ENCODE measurements at regions not wholly inside any gene's neighbourhood (a gene's known extent, or its start where the extent isn't known, plus 50 kb on each side); places are given as distances from the start of the nearest gene placed in this dataset.

GRCh38 chr10:71025535-71025934, 137.2 kb upstream of the PCBD1 start:
- H4K20me1 ChIP-seq (ENCODE audit: insufficient read depth), result no peaks in the 10 kb centered on the region
- no peak overlapping the region for H3K4me2 ChIP-seq
- no peak for TF ChIP-seq CTCF (conservative IDR thresholded peaks at IDR 0.05; ENCODE audit: low read depth, low read length)
- no peaks in the 10 kb centered on the region for H3K79me2 ChIP-seq (ENCODE audit: insufficient read depth, low read depth)
- H3K4me3 ChIP-seq (IDR thresholded peaks at IDR 0.05; ENCODE audit: insufficient read depth, low read depth, low read length), result no peak overlapping the region
- H3K27me3 ChIP-seq (ENCODE audit: insufficient read depth, low read depth), result no peaks in the 10 kb centered on the region
- no peak overlapping the region for H3K9ac ChIP-seq
- no peaks in the 10 kb centered on the region for H3K36me3 ChIP-seq (ENCODE audit: insufficient read depth)
- H3K27ac ChIP-seq, result no peak overlapping the region
- no peaks in the 10 kb centered on the region for H3K4me1 ChIP-seq (ENCODE audit: low read depth, poor library complexity, severe bottlenecking)
- H2AFZ ChIP-seq (ENCODE audit: low read depth), result no peak overlapping the region

- Histone ChIP-seq H3K27ac (no peak overlapping the region), H3K4me2 (no peak overlapping the region), H3K27me3 (ENCODE audit: insufficient read depth, low read depth) (no peaks in the 10 kb centered on the region), H3K4me3 (IDR thresholded peaks at IDR 0.05; ENCODE audit: insufficient read depth, low read depth, low read length) (no peak overlapping the region), H2AFZ (ENCODE audit: low read depth) (no peak overlapping the region), H3K4me1 (ENCODE audit: low read depth, poor library complexity, severe bottlenecking) (no peaks in the 10 kb centered on the region), H3K36me3 (ENCODE audit: insufficient read depth) (no peaks in the 10 kb centered on the region), H3K9ac (no peak overlapping the region), H3K79me2 (ENCODE audit: insufficient read depth, low read depth) (no peaks in the 10 kb centered on the region), H4K20me1 (ENCODE audit: insufficient read depth) (no peaks in the 10 kb centered on the region)
- TF ChIP-seq CTCF (conservative IDR thresholded peaks at IDR 0.05; ENCODE audit: low read depth, low read length), result no peak
These were observed 139.7 kb upstream of the PCBD1 start for GRCh38 chr10:71028066-71028465.

- Histone ChIP-seq H2AFZ (ENCODE audit: low read depth) (no peak overlapping the region), H3K4me3 (IDR thresholded peaks at IDR 0.05; ENCODE audit: insufficient read depth, low read depth, low read length) (no peak overlapping the region), H3K9ac (no peak overlapping the region), H3K4me1 (ENCODE audit: low read depth, poor library complexity, severe bottlenecking) (no peaks in the 10 kb centered on the region), H3K79me2 (ENCODE audit: insufficient read depth, low read depth) (no peaks in the 10 kb centered on the region), H4K20me1 (ENCODE audit: insufficient read depth) (no peaks in the 10 kb centered on the region), H3K27ac (no peak overlapping the region), H3K27me3 (ENCODE audit: insufficient read depth, low read depth) (no peaks in the 10 kb centered on the region), H3K36me3 (ENCODE audit: insufficient read depth) (no peaks in the 10 kb centered on the region), H3K4me2 (no peak overlapping the region)
- no peak for TF ChIP-seq CTCF (conservative IDR thresholded peaks at IDR 0.05; ENCODE audit: low read depth, low read length)
These were observed 141.1 kb upstream of the PCBD1 start for GRCh38 chr10:71029411-71029892.

GRCh38 chr10:71029907-71030306, 141.5 kb upstream of the PCBD1 start:
- Histone ChIP-seq H3K27ac (no peak overlapping the region), H3K27me3 (ENCODE audit: insufficient read depth, low read depth) (no peaks in the 10 kb centered on the region)

More at GRCh38 chr10:71029907-71030306, 141.5 kb upstream of the PCBD1 start:
- TF ChIP-seq CTCF (conservative IDR thresholded peaks at IDR 0.05; ENCODE audit: low read depth, low read length), result no peak
- Histone ChIP-seq H3K36me3 (ENCODE audit: insufficient read depth) (no peaks in the 10 kb centered on the region), H2AFZ (ENCODE audit: low read depth) (no peak overlapping the region), H4K20me1 (ENCODE audit: insufficient read depth) (no peaks in the 10 kb centered on the region), H3K4me1 (ENCODE audit: low read depth, poor library complexity, severe bottlenecking) (no peaks in the 10 kb centered on the region), H3K79me2 (ENCODE audit: insufficient read depth, low read depth) (no peaks in the 10 kb centered on the region), H3K9ac (no peak overlapping the region), H3K4me3 (IDR thresholded peaks at IDR 0.05; ENCODE audit: insufficient read depth, low read depth, low read length) (no peak overlapping the region), H3K4me2 (no peak overlapping the region)

All from KMS-11 (cell line).